ENCODE measurements at regions not wholly inside any gene's neighbourhood (a gene's known extent, or its start where the extent isn't known, plus 50 kb on each side); places are given as distances from the start of the nearest gene placed in this dataset.
"Not testable (repeated sequence)": the region's sequence is repeated elsewhere in the genome, so short reads cannot be mapped to it uniquely, and the experiment has no call there.

GRCh38 chrX:9299681-9300080 is 165.2 kb upstream of the TBL1X start:
- TF ChIP-seq CTCF (conservative IDR thresholded peaks at IDR 0.05; ENCODE audit: low read length); EZH2phosphoT487 (IDR thresholded peaks at IDR 0.05; ENCODE audit: borderline replicate concordance): not testable (repeated sequence)
